CD14-positive monocyte (primary cell): ENCODE measurements at regions not wholly inside any gene's neighbourhood (a gene's known extent, or its start where the extent isn't known, plus 50 kb on each side); places are given as distances from the start of the nearest gene placed in this dataset.

Experiments used
- DNase-seq, 3 donors: peaks; one replicate each; pipeline ENCODE4 v3.0.0-alpha.2; 2011 to 2022
- H2AFZ ChIP-seq: 2 replicates; pipeline ENCODE4 v1.6.0; 2012; ENCODE audit warnings: mild to moderate bottlenecking, low read depth, low read length, inconsistent platforms; ENCODE audit not compliant: insufficient read depth, poor library complexity, severe bottlenecking
- H3K27ac ChIP-seq, 2 donors: 1 replicate in 1 of 2; 2 replicates in 1 of 2; pipeline ENCODE4 v1.5.1; 2012 to 2013; ENCODE audit warnings: low read length in 2 of 2, control low read depth in 1 of 2, inconsistent platforms in 1 of 2, low read depth in 1 of 2, mild to moderate bottlenecking in 1 of 2
- H3K27me3 ChIP-seq, 2 donors: one replicate each; pipeline versions ENCODE4 v1.6.0 to v1.6.1; 2011 to 2013; ENCODE audit warnings: low read length in 2 of 2; ENCODE audit not compliant: control insufficient read depth in 2 of 2, insufficient read depth in 2 of 2
- H3K36me3 ChIP-seq, 2 donors: replicated peaks in 1 of 2; 1 replicate in 1 of 2; 2 replicates in 1 of 2; pipeline versions ENCODE4 v1.5.1 to v1.6.1; 2012 to 2013; ENCODE audit warnings: low read length in 2 of 2, control low read depth in 1 of 2, inconsistent platforms in 1 of 2, mild to moderate bottlenecking in 1 of 2; ENCODE audit not compliant: insufficient read depth in 2 of 2, control insufficient read depth in 1 of 2
- H3K4me1 ChIP-seq, 2 donors: 1 replicate in 1 of 2; 2 replicates in 1 of 2; pipeline versions ENCODE4 v1.5.1 to v1.6.1; 2012 to 2013; ENCODE audit warnings: low read length in 2 of 2, control low read depth in 1 of 2, inconsistent platforms in 1 of 2, mild to moderate bottlenecking in 1 of 2, moderate library complexity in 1 of 2; ENCODE audit not compliant: insufficient read depth in 2 of 2, control insufficient read depth in 1 of 2
- H3K4me2 ChIP-seq: replicated peaks from 2 replicates; pipeline ENCODE3; 2012; ENCODE audit warnings: low read length, moderate library complexity, mild to moderate bottlenecking; ENCODE audit not compliant: poor library complexity, severe bottlenecking; ENCODE audit errors: extremely low read depth
- H3K4me3 ChIP-seq, 3 experiments: fragments of 200-600 bp in 1 of 3; sonication (generic) in 1 of 3; replicated peaks in 1 of 3; 1 replicate in 2 of 3; 2 replicates in 1 of 3; pipeline ENCODE4 v1.5.1; 2011 to 2013; ENCODE audit warnings: low read length in 3 of 3, mild to moderate bottlenecking in 3 of 3, control low read depth in 2 of 3, low read depth in 2 of 3, inconsistent platforms in 1 of 3, moderate library complexity in 1 of 3
- H3K79me2 ChIP-seq: 2 replicates; pipeline ENCODE4 v1.6.0; 2012; ENCODE audit warnings: mild to moderate bottlenecking, control low read depth, inconsistent platforms, low read length, moderate library complexity; ENCODE audit not compliant: insufficient read depth
- H3K9ac ChIP-seq: 2 replicates; pipeline ENCODE4 v1.6.0; 2017; ENCODE audit warnings: low read length, mild to moderate bottlenecking; ENCODE audit not compliant: insufficient read depth, poor library complexity, severe bottlenecking
- H3K9me3 ChIP-seq, 2 donors: replicated peaks in 1 of 2; 1 replicate in 1 of 2; 2 replicates in 1 of 2; pipeline versions ENCODE4 v1.5.1 to v1.6.1; 2012 to 2013; ENCODE audit warnings: low read length in 2 of 2, control low read depth in 1 of 2; ENCODE audit not compliant: control insufficient read depth in 1 of 2, insufficient read depth in 1 of 2
- H4K20me1 ChIP-seq: 2 replicates; pipeline ENCODE4 v1.6.0; 2012; ENCODE audit warnings: mild to moderate bottlenecking, low read length, control low read depth, moderate library complexity; ENCODE audit not compliant: insufficient read depth
- H3K27ac Mint-ChIP-seq, 7 donors: one replicate each; pipeline ENCODE4 v1.8.0; 2020; ENCODE audit warnings: mild to moderate bottlenecking in 7 of 7, mixed read lengths in 7 of 7, moderate library complexity in 6 of 7, inconsistent platforms in 2 of 7
- H3K27me3 Mint-ChIP-seq, 3 donors: one replicate each; pipeline ENCODE4 v1.8.0; 2021 to 2022; ENCODE audit warnings: low read depth in 3 of 3, mild to moderate bottlenecking in 3 of 3, mixed read lengths in 3 of 3, moderate library complexity in 3 of 3, inconsistent platforms in 1 of 3
- H3K36me3 Mint-ChIP-seq, 2 donors: one replicate each; pipeline ENCODE4 v1.8.0; 2020; ENCODE audit warnings: mixed read lengths in 2 of 2, inconsistent platforms in 1 of 2, mild to moderate bottlenecking in 1 of 2
- H3K4me1 Mint-ChIP-seq: one replicate; pipeline ENCODE4 v1.8.0; 2020; ENCODE audit warnings: mild to moderate bottlenecking, mixed read lengths
- H3K4me3 Mint-ChIP-seq, 2 donors: one replicate each; pipeline ENCODE4 v1.8.0; 2020; ENCODE audit warnings: mild to moderate bottlenecking in 2 of 2, mixed read lengths in 2 of 2, moderate library complexity in 1 of 2
- H3K9me3 Mint-ChIP-seq, 7 donors: one replicate each; pipeline ENCODE4 v1.8.0; 2020 to 2022; ENCODE audit warnings: mixed read lengths in 7 of 7, mild to moderate bottlenecking in 6 of 7, moderate library complexity in 6 of 7, inconsistent platforms in 2 of 7
- WGBS: methylation state at CpG from one replicate; pipeline ENCODE4 v1.1.5; 2013; ENCODE audit warnings: missing lambda C conversion rate; ENCODE audit not compliant: insufficient coverage; 5-methylcytosine and 5-hydroxymethylcytosine counted together
- intact Hi-C, 2 donors: fragments of 100-400 bp; cut with micrococcal nuclease; formaldehyde crosslinking; loops; one replicate each; pipeline versions ENCODE4 v1.15.0 to v1.15.1; 2023
- TF ChIP-seq, protein P1 (sequence below): fragments of 200-600 bp; IDR thresholded peaks from one replicate; pipeline ENCODE4 v1.8.0; 2022; ENCODE audit warnings: antibody characterized with exemption, mild to moderate bottlenecking

GRCh38 chr2:235396071-235396846 lies 97.6 kb upstream of the AGAP1 start:
- Mint-ChIP-seq H3K4me3 (no peak overlapping the region), H3K4me1 (no peaks in the 10 kb centered on the region), H3K27ac (no peak overlapping the region), H3K36me3 (no peaks in the 10 kb centered on the region), H3K9me3 (peaks cover 2 to 26% (median 10%) of the 10 kb centered on the region in 7 donors), H3K27me3 (peaks cover 6 to 17% (median 15%) of the 10 kb centered on the region in 3 donors)
- no peak overlapping the region for H2AFZ ChIP-seq
- H3K4me2 ChIP-seq = no peak overlapping the region
- TF ChIP-seq, protein P1, sequence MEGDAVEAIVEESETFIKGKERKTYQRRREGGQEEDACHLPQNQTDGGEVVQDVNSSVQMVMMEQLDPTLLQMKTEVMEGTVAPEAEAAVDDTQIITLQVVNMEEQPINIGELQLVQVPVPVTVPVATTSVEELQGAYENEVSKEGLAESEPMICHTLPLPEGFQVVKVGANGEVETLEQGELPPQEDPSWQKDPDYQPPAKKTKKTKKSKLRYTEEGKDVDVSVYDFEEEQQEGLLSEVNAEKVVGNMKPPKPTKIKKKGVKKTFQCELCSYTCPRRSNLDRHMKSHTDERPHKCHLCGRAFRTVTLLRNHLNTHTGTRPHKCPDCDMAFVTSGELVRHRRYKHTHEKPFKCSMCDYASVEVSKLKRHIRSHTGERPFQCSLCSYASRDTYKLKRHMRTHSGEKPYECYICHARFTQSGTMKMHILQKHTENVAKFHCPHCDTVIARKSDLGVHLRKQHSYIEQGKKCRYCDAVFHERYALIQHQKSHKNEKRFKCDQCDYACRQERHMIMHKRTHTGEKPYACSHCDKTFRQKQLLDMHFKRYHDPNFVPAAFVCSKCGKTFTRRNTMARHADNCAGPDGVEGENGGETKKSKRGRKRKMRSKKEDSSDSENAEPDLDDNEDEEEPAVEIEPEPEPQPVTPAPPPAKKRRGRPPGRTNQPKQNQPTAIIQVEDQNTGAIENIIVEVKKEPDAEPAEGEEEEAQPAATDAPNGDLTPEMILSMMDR = no peak
- DNase-seq = no peak
- intact Hi-C loops = no loop called here
- H3K9ac ChIP-seq = no peak overlapping the region
- no peaks in the 10 kb centered on the region for H3K79me2 ChIP-seq
- H3K9me3 ChIP-seq = peaks cover 0 to 12% of the 10 kb centered on the region in 2 donors
- H3K27ac ChIP-seq = no peak overlapping the region
- no peaks in the 10 kb centered on the region for H3K36me3 ChIP-seq
- 70% methylated on average over 2 of the region's 8 CpGs for WGBS
- no peaks in the 10 kb centered on the region for H3K4me1 ChIP-seq
- H3K27me3 ChIP-seq = no peaks in the 10 kb centered on the region
- no peak overlapping the region for H3K4me3 ChIP-seq
- no peaks in the 10 kb centered on the region for H4K20me1 ChIP-seq

DNA sequence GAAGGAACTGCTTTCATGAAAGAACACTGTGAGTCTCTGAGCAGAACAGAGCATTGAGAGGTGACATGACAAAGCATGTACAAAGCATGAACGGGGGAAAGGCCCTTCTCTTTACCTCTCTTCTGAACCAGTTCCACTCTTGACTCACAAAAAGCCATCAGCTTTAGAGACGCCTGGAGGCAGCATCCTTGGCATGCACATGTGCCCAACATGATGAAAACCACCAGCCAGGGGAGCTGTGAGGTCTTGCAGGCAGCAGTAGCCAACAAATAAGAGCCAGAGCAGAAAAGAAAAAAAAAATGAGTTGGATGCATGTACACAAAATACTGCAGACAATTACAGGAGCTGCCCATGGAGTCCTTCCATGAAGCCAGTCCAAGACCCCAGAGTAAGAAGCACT lies 95.5 kb upstream of the AGAP1 start:
- Histone ChIP-seq H3K9me3 (peaks cover 0 to 3% of the 10 kb centered on the region in 2 donors), H4K20me1 (no peaks in the 10 kb centered on the region), H3K9ac (no peak overlapping the region), H3K4me3 (no peak overlapping the region), H3K4me1 (no peaks in the 10 kb centered on the region), H3K79me2 (no peaks in the 10 kb centered on the region), H2AFZ (no peak overlapping the region), H3K36me3 (no peaks in the 10 kb centered on the region), H3K27ac (no peak overlapping the region), H3K27me3 (no peaks in the 10 kb centered on the region), H3K4me2 (no peak overlapping the region)
- Mint-ChIP-seq H3K27ac (no peak overlapping the region), H3K4me3 (no peak overlapping the region), H3K27me3 (peaks cover 6 to 12% (median 10%) of the 10 kb centered on the region in 3 donors), H3K9me3 (peaks cover 0 to 17% (median 7%) of the 10 kb centered on the region in 7 donors), H3K36me3 (no peaks in the 10 kb centered on the region), H3K4me1 (no peaks in the 10 kb centered on the region)
- DNase-seq = no peak
- WGBS = 89% methylated on average over 1 of the region's 2 CpGs
- intact Hi-C loops = no loop called here
- TF ChIP-seq, protein P1 = no peak
